ENCODE measurements at regions not wholly inside any gene's neighbourhood (a gene's known extent, or its start where the extent isn't known, plus 50 kb on each side); places are given as distances from the start of the nearest gene placed in this dataset.

DNA sequence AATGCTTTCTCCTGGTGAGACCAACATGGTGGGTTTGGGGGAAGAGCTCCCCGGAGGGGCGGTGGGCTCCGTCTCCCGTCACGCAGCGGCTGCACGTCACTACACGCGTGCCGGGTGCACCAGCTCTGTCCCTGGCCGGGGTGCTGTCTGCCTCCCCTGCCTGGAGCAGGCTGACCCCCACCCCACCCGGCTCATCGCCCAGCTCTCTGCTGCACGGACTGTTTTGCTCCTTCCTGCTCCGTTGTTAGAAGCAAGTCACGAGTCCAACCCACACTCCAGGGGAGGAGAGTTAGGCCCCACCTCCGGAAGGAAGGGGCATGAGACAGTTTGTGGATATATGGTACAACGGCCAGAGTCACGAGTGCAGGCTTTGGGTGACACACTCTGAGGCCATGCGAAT lies 364.9 kb downstream of the BRD1 start:
- no peak overlapping the region for H3K4me3 ChIP-seq (ENCODE audit: severe bottlenecking)
- no peaks in the 10 kb centered on the region for H3K27me3 ChIP-seq (ENCODE audit: insufficient read depth, poor library complexity, severe bottlenecking)
- no peaks in the 10 kb centered on the region for H3K36me3 ChIP-seq (ENCODE audit: low read depth)
- no peaks in the 10 kb centered on the region for H3K9me3 ChIP-seq (ENCODE audit: severe bottlenecking)
- no peaks in the 10 kb centered on the region for H3K4me1 ChIP-seq (ENCODE audit: insufficient read depth, poor library complexity, severe bottlenecking)
- TF ChIP-seq, protein P1, sequence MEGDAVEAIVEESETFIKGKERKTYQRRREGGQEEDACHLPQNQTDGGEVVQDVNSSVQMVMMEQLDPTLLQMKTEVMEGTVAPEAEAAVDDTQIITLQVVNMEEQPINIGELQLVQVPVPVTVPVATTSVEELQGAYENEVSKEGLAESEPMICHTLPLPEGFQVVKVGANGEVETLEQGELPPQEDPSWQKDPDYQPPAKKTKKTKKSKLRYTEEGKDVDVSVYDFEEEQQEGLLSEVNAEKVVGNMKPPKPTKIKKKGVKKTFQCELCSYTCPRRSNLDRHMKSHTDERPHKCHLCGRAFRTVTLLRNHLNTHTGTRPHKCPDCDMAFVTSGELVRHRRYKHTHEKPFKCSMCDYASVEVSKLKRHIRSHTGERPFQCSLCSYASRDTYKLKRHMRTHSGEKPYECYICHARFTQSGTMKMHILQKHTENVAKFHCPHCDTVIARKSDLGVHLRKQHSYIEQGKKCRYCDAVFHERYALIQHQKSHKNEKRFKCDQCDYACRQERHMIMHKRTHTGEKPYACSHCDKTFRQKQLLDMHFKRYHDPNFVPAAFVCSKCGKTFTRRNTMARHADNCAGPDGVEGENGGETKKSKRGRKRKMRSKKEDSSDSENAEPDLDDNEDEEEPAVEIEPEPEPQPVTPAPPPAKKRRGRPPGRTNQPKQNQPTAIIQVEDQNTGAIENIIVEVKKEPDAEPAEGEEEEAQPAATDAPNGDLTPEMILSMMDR (IDR thresholded peaks at IDR 0.05; ENCODE audit: poor library complexity, severe bottlenecking), result no peak
- no peak for ATAC-seq (ENCODE audit: low read depth)
- no peak for DNase-seq (ENCODE audit: low spot score)
- no peak overlapping the region for H3K27ac ChIP-seq (ENCODE audit: poor library complexity, severe bottlenecking)

DNA sequence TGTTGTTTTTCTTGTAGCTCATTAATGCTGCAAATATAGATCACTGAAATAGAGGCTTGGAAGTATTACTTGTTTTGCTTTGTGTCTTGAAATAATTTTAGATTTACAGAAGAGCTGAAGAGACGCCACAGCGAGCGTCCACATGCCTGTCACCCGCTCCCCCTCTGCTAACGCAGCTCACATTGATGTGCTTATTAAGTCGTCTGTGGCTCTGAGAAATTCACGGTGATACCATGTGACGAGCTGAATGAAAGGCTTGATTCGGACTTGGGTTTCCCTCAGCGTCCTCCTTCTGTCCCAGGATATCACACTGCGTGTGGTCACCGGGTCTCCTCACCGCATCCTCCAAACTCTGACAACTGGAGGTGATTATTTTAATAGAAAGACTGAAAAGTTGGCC lies 365.4 kb downstream of the BRD1 start:
- TF ChIP-seq, protein P1 (IDR thresholded peaks at IDR 0.05; ENCODE audit: poor library complexity, severe bottlenecking), result no peak
- DNase-seq (ENCODE audit: low spot score) (no peak), ATAC-seq (ENCODE audit: low read depth) (no peak)
- no peaks in the 10 kb centered on the region for H3K9me3 ChIP-seq (ENCODE audit: severe bottlenecking)
- no peaks in the 10 kb centered on the region for H3K27me3 ChIP-seq (ENCODE audit: insufficient read depth, poor library complexity, severe bottlenecking)
- H3K4me3 ChIP-seq (ENCODE audit: severe bottlenecking), result no peak overlapping the region
- H3K4me1 ChIP-seq (ENCODE audit: insufficient read depth, poor library complexity, severe bottlenecking), result no peaks in the 10 kb centered on the region
- H3K27ac ChIP-seq (ENCODE audit: poor library complexity, severe bottlenecking), result no peak overlapping the region
- H3K36me3 ChIP-seq (ENCODE audit: low read depth), result no peaks in the 10 kb centered on the region

DNA sequence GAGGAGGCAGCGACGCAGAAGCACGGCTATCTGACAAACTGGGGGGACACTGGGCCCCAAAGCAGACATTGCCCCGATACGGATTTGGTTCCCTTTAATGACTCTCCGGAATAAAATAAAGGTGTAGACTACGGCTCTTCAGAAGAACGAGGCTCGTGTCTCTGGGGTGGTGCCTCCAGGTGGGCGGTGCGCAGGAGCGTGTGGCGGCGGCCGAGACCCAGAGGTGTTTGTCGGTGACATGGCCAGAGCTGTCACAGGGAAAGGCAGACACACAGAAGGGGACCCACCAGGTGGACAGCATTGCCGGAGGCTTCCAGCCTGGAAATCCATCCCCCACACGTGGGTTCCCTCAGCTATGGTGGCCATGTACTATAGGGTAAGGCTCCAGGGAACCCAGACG lies 366.0 kb downstream of the BRD1 start:
- Histone ChIP-seq H3K27ac (ENCODE audit: poor library complexity, severe bottlenecking) (no peak overlapping the region), H3K4me1 (ENCODE audit: insufficient read depth, poor library complexity, severe bottlenecking) (no peaks in the 10 kb centered on the region), H3K27me3 (ENCODE audit: insufficient read depth, poor library complexity, severe bottlenecking) (peaks cover 5% of the 10 kb centered on the region), H3K9me3 (ENCODE audit: severe bottlenecking) (no peaks in the 10 kb centered on the region), H3K4me3 (ENCODE audit: severe bottlenecking) (no peak overlapping the region), H3K36me3 (ENCODE audit: low read depth) (no peaks in the 10 kb centered on the region)
- DNase-seq (ENCODE audit: low spot score) (no peak), ATAC-seq (ENCODE audit: low read depth) (no peak)
- TF ChIP-seq, protein P1 (IDR thresholded peaks at IDR 0.05; ENCODE audit: poor library complexity, severe bottlenecking), result no peak

DNA sequence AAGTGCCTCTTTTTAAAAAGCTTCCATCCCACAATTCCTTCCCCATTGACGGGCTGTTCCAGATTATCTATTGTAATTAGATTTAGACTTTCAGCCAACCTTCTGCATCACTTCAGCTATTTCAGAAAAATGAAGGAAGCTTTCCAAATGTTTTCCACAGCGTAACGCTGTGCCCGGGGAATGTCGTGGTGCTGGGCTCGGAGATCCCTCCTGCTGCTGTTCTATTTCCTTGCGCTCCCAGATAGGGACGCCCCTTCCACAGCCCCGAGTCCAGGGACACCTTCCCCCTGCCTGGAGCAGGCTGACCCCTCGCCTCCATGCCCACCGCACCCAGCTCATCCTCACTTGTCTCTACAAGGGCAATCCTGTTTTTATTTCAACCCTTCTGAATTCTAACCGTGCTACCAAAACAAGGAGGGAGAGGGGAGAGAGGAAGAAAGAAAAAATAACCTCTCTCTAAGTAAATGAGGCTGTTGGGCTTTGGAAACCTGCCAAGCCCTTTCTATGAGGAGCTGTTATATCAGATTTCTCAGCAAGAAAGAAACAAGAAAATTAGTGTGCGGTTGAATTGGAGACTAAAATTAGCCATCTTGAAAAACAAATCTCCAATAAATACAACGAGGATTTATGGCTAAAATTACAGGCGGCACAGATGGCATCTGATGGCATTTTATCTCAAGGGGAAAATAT lies 366.9 kb downstream of the BRD1 start:
- DNase-seq (ENCODE audit: low spot score) (no peak), ATAC-seq (ENCODE audit: low read depth) (no peak)
- TF ChIP-seq, protein P1 (IDR thresholded peaks at IDR 0.05; ENCODE audit: poor library complexity, severe bottlenecking), result no peak
- Histone ChIP-seq H3K4me3 (ENCODE audit: severe bottlenecking) (no peak overlapping the region), H3K36me3 (ENCODE audit: low read depth) (no peaks in the 10 kb centered on the region), H3K27ac (ENCODE audit: poor library complexity, severe bottlenecking) (no peak overlapping the region), H3K9me3 (ENCODE audit: severe bottlenecking) (no peaks in the 10 kb centered on the region), H3K27me3 (ENCODE audit: insufficient read depth, poor library complexity, severe bottlenecking) (peaks cover 5% of the 10 kb centered on the region), H3K4me1 (ENCODE audit: insufficient read depth, poor library complexity, severe bottlenecking) (no peaks in the 10 kb centered on the region)

DNA sequence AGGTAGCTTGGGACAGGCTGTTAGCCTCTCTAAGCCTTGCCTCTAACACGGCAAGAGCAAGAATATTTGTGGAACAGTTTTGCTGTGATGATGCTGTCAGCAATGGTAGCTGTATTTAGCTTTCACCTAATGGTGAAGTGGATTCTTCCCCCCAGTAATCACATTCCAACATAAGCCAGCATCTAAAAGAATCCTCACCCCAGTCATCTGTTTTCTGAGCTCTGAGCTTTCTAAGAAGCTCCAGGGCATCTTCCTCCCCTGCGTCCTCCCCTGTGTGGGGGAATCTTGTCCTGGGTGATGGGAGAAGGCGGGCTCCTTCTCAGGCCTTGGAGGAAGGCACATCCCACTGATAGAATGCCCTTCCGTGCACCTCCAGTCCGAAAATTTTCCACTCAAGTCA lies 367.6 kb downstream of the BRD1 start:
- TF ChIP-seq, protein P1 (IDR thresholded peaks at IDR 0.05; ENCODE audit: poor library complexity, severe bottlenecking), result no peak
- DNase-seq (ENCODE audit: low spot score) (no peak), ATAC-seq (ENCODE audit: low read depth) (no peak)
- Histone ChIP-seq H3K9me3 (ENCODE audit: severe bottlenecking) (no peaks in the 10 kb centered on the region), H3K4me3 (ENCODE audit: severe bottlenecking) (no peak overlapping the region), H3K27ac (ENCODE audit: poor library complexity, severe bottlenecking) (no peak overlapping the region), H3K4me1 (ENCODE audit: insufficient read depth, poor library complexity, severe bottlenecking) (no peaks in the 10 kb centered on the region), H3K36me3 (ENCODE audit: low read depth) (no peaks in the 10 kb centered on the region), H3K27me3 (ENCODE audit: insufficient read depth, poor library complexity, severe bottlenecking) (peaks cover 5% of the 10 kb centered on the region)
